ENCODE measurements at regions not wholly inside any gene's neighbourhood (a gene's known extent, or its start where the extent isn't known, plus 50 kb on each side); places are given as distances from the start of the nearest gene placed in this dataset.

GRCh38 chr3:59335338-59335737 lies 285.5 kb upstream of the CFAP20DC start:
- Histone ChIP-seq H3K27ac (ENCODE audit: low read depth in 1 of 2, low read length in 2 of 2) (no peak overlapping the region), H3K4me1 (ENCODE audit: control insufficient read depth in 4 of 4, insufficient read depth in 4 of 4, low read length in 3 of 4) (peaks cover 0 to 8% (median 0%) of the 10 kb centered on the region in 4 donors), H3K27me3 (ENCODE audit: control insufficient read depth in 4 of 4, insufficient read depth in 4 of 4, low read length in 3 of 4) (peaks cover 0 to 3% (median 0%) of the 10 kb centered on the region in 4 donors), H3K4me3 (ENCODE audit: low read depth in 1 of 3, low read length in 3 of 3) (no peak overlapping the region), H3K9ac (ENCODE audit: low read depth in 1 of 2, low read length in 2 of 2) (no peak overlapping the region), H3K36me3 (ENCODE audit: control insufficient read depth in 4 of 4, insufficient read depth in 3 of 4, low read depth in 1 of 4, low read length in 3 of 4) (no peaks in the 10 kb centered on the region), H3K9me3 (ENCODE audit: control insufficient read depth in 4 of 4, low read length in 3 of 4) (no peaks in the 10 kb centered on the region)
- DNase-seq (ENCODE audit: low spot score), result no peak
- WGBS, result 75% methylated on average over 6 of the region's 6 CpGs
- no peak for TF ChIP-seq JUND (IDR thresholded peaks at IDR 0.05)
- no peak for TF ChIP-seq YY1 (IDR thresholded peaks at IDR 0.05)
- TF ChIP-seq HNF4A (conservative IDR thresholded peaks at IDR 0.05), result no peak
- no peak for TF ChIP-seq FOXA2 (IDR thresholded peaks at IDR 0.05)
- no peak for TF ChIP-seq FOXA1 (IDR thresholded peaks at IDR 0.05)
- no peak for TF ChIP-seq NR2F2 (IDR thresholded peaks at IDR 0.05)
- TF ChIP-seq HNF4G (IDR thresholded peaks at IDR 0.05), result no peak
- no peak for TF ChIP-seq ATF3 (IDR thresholded peaks at IDR 0.05)

- TF ChIP-seq NR2F2 (IDR thresholded peaks at IDR 0.05) (peak; percentile 10), YY1 (IDR thresholded peaks at IDR 0.05) (peak; percentile 75), JUND (IDR thresholded peaks at IDR 0.05) (peak; percentile 78 to 85), FOXA2 (IDR thresholded peaks at IDR 0.05) (peak; percentile 85), TAF1 (conservative IDR thresholded peaks at IDR 0.05) (no peak), EGR1 (IDR thresholded peaks at IDR 0.05; ENCODE audit: low read depth in 2 of 2) (peak; percentile 68 to 76), RAD21 (IDR thresholded peaks at IDR 0.05) (peak; percentile 32 to 40), RXRA (IDR thresholded peaks at IDR 0.05) (peak; percentile 59 to 82), CTCF (IDR thresholded peaks at IDR 0.05; ENCODE audit: low read depth, low read length, missing input control) (no peak), HNF4A (conservative IDR thresholded peaks at IDR 0.05) (peak; percentile 94 to 95), ATF3 (IDR thresholded peaks at IDR 0.05) (peak; percentile 93), FOXA1 (IDR thresholded peaks at IDR 0.05) (peak; percentile 75), GABPA (IDR thresholded peaks at IDR 0.05 in 1 of 2, conservative IDR thresholded peaks at IDR 0.05 in 1 of 2) (no peak), HNF4G (IDR thresholded peaks at IDR 0.05) (peak; percentile 73), SP1 (IDR thresholded peaks at IDR 0.05) (peak; percentile 81)
- TF ChIP-seq, protein P1, sequence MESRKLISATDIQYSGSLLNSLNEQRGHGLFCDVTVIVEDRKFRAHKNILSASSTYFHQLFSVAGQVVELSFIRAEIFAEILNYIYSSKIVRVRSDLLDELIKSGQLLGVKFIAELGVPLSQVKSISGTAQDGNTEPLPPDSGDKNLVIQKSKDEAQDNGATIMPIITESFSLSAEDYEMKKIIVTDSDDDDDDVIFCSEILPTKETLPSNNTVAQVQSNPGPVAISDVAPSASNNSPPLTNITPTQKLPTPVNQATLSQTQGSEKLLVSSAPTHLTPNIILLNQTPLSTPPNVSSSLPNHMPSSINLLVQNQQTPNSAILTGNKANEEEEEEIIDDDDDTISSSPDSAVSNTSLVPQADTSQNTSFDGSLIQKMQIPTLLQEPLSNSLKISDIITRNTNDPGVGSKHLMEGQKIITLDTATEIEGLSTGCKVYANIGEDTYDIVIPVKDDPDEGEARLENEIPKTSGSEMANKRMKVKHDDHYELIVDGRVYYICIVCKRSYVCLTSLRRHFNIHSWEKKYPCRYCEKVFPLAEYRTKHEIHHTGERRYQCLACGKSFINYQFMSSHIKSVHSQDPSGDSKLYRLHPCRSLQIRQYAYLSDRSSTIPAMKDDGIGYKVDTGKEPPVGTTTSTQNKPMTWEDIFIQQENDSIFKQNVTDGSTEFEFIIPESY (IDR thresholded peaks at IDR 0.05), result peak; percentile 75
- TF ChIP-seq, protein P2, sequence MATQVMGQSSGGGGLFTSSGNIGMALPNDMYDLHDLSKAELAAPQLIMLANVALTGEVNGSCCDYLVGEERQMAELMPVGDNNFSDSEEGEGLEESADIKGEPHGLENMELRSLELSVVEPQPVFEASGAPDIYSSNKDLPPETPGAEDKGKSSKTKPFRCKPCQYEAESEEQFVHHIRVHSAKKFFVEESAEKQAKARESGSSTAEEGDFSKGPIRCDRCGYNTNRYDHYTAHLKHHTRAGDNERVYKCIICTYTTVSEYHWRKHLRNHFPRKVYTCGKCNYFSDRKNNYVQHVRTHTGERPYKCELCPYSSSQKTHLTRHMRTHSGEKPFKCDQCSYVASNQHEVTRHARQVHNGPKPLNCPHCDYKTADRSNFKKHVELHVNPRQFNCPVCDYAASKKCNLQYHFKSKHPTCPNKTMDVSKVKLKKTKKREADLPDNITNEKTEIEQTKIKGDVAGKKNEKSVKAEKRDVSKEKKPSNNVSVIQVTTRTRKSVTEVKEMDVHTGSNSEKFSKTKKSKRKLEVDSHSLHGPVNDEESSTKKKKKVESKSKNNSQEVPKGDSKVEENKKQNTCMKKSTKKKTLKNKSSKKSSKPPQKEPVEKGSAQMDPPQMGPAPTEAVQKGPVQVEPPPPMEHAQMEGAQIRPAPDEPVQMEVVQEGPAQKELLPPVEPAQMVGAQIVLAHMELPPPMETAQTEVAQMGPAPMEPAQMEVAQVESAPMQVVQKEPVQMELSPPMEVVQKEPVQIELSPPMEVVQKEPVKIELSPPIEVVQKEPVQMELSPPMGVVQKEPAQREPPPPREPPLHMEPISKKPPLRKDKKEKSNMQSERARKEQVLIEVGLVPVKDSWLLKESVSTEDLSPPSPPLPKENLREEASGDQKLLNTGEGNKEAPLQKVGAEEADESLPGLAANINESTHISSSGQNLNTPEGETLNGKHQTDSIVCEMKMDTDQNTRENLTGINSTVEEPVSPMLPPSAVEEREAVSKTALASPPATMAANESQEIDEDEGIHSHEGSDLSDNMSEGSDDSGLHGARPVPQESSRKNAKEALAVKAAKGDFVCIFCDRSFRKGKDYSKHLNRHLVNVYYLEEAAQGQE (IDR thresholded peaks at IDR 0.05), result peak; percentile 42
- TF ChIP-seq, protein P3, sequence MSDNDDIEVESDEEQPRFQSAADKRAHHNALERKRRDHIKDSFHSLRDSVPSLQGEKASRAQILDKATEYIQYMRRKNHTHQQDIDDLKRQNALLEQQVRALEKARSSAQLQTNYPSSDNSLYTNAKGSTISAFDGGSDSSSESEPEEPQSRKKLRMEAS (IDR thresholded peaks at IDR 0.05), result peak; percentile 78
These were observed 284.8 kb upstream of the CFAP20DC start for GRCh38 chr3:59334585-59334984.

More at GRCh38 chr3:59334585-59334984, 284.8 kb upstream of the CFAP20DC start:
- Histone ChIP-seq H3K4me3 (ENCODE audit: low read depth in 1 of 3, low read length in 3 of 3) (no peak overlapping the region), H3K9ac (ENCODE audit: low read depth in 1 of 2, low read length in 2 of 2) (no peak overlapping the region), H3K4me1 (ENCODE audit: control insufficient read depth in 4 of 4, insufficient read depth in 4 of 4, low read length in 3 of 4) (peaks cover 0 to 8% (median 0%) of the 10 kb centered on the region in 4 donors), H3K36me3 (ENCODE audit: control insufficient read depth in 4 of 4, insufficient read depth in 3 of 4, low read depth in 1 of 4, low read length in 3 of 4) (no peaks in the 10 kb centered on the region), H3K9me3 (ENCODE audit: control insufficient read depth in 4 of 4, low read length in 3 of 4) (no peaks in the 10 kb centered on the region), H3K27me3 (ENCODE audit: control insufficient read depth in 4 of 4, insufficient read depth in 4 of 4, low read length in 3 of 4) (no peaks in the 10 kb centered on the region), H3K27ac (ENCODE audit: low read depth in 1 of 2, low read length in 2 of 2) (no peak overlapping the region)
- DNase-seq (ENCODE audit: low spot score), result no peak
- WGBS, result 20% methylated on average over 2 of the region's 2 CpGs
